IPS DF 4.7 (cell line): ENCODE measurements at regions not wholly inside any gene's neighbourhood (a gene's known extent, or its start where the extent isn't known, plus 50 kb on each side); places are given as distances from the start of the nearest gene placed in this dataset.

Experiments used
- DNase-seq: peaks from one replicate; pipeline ENCODE4 v3.0.0-alpha.2; 2013; ENCODE audit warnings: low spot score; ENCODE audit errors: extremely low read depth

DNA sequence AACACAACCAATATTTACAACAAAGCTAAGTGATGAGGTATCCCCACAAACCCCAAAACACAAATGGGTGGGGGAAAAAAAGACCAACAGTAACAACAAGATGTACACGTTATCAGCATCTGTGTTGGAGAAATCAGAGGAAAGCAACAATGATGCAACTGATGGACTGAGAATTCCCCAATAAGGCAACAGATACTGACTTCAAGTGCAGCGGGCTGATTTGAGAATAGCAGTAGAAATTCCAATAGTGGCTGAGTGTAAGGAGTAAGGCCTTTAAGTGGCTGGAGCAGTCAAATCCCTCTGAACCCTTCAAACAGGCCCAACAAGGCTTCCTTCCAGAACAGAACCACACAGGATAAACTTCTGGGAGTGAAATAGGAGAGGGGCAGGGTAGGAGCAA, 97.6 kb downstream of the TM2D1 start:
- DNase-seq, result no peak

GRCh38 chr1:61626816-61627215, 98.1 kb downstream of the TM2D1 start:
- DNase-seq, result no peak

DNA sequence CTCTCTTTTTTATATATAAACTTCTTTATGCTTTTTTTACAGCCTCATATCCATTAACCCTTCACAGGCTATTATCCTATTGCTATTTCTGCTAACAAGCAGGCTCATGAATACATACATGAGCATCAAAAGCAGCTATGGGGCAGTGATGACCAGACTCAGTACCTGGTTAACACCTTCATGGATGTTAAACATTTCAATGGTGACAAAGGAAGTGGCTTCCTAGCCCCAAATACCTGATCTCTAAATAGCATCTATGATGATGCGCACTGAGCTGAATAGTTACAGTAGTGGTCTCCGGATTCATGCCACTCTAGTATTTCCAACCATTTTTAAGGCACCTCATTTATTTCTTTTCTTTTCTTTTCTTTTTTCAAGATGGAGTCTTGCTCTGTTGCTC, 101.1 kb downstream of the TM2D1 start:
- DNase-seq, result no peak

- DNase-seq, result no peak
These were observed 104.4 kb downstream of the TM2D1 start for GRCh38 chr1:61620536-61620935.

DNA sequence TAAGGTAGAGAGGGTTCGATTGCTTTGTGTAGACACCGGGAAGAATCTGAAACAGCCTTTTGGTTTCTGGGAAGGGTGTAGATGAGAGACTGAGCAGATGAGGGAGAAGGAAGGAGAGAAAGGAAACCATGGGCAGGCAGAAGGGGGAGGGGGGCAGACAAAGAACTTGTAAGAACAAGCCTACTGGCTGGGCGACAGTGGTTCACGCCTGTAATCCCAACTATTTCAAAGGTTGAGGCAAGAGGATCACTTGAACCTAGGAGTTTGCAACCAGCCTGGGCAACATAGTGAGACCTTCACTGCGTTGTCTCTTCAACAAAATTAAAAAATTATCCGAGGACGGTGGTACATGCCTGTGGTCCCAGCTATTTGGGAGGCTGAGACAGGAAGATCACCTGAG, 106.2 kb downstream of the TM2D1 start:
- DNase-seq, result no peak

DNA sequence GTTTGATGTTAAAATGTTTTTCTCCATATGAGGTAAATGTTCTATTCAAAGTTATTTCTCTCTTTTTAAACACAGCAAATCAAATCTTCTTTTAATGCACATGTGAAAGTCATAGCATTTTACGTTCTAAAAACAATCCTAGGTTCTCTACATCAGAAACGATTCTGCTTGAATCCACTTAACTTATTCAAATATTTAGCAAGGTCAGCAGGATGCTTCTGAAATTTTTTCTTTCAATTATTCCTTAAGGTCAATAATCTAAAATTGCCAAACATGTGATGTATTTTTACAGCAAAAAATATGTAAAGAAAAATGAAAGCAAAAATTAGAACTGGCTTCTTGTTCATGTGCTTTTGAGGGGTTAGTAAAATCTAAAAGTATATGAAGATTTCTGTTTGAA, 106.7 kb downstream of the TM2D1 start:
- no peak for DNase-seq

DNA sequence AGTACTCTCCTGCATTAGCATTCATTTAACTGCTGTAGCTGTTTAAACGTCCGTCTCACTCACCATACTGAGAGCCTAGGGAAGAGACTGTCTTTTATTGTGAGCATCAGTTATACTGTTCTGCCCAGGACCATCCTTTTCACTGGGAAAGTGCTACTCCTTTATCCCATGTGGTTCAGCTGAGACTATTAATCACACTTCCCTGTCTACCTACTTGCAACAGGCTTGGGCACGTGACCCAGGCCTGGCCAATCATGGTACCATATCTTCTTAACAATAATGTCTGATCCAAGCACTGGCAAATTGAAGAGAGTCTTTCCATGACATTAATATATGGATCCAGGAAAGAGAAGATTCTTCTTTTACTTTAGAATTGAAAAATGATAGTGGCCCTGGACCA, 108.1 kb downstream of the TM2D1 start:
- no peak for DNase-seq

DNA sequence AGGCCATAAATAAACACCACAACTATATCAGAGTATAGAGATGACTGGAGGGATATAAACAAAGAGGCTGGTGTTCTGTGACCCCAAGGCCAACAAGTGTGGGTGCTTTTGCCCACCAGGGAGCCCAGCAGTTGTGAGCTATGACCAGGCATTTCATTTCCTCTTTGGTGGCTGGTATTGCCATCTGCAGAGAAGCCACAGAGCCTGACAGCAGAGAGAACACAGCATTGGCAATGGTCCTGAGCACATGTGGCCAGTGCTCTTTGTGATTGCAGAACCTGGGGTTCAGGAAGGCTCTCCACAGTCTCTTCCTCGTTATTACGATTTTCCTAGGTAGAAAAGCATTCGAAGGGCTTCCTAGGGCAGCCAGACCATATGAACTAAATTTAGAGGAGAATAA, 112.3 kb downstream of the TM2D1 start:
- DNase-seq, result no peak

GRCh38 chr1:61609040-61609439, 115.9 kb downstream of the TM2D1 start:
- no peak for DNase-seq

DNA sequence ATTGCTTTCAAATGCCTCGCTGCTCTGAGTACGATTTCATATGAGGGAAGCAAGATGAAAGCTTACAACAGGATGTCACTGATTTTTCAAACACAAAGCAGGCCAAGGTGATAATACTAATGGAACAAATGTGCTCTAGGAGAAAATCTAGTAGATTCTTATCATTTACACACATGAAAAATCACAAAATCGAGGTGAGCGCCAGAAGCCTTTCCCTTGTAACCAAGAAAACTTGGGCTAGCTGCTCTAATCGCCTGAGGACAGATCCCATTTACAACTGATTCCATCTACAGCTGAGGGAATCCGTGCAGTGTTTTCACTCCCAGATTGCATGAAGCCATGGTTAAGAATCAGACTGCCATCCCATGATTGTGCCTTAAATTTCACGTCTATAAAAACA, 117.5 kb downstream of the TM2D1 start:
- no peak for DNase-seq

- no peak for DNase-seq
These were observed 118.3 kb downstream of the TM2D1 start for GRCh38 chr1:61606448-61607312.

- DNase-seq, result no peak
These were observed 119.2 kb downstream of the TM2D1 start for GRCh38 chr1:61605607-61606321.

DNA sequence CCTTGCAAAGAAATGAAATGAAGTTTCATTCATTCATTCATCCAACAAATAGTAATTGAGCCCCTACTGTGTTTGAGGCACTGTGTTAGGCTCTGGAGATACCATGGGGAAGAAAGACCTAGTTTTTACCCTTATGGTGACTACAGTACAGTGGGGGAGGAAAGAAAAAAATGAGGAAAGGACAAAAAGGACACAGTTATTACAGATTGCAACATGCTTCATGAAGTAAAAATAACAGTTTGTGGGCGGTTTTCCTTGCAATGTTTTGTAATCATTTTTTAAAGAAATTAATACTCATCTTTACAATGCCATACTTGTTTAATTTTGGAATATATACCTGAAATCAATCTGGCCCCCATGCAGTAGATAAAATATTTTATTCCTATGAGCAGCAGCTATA, 120.3 kb downstream of the TM2D1 start:
- DNase-seq, result no peak

- DNase-seq, result no peak
These were observed 120.7 kb downstream of the TM2D1 start for GRCh38 chr1:61604261-61604660.

GRCh38 chr1:61602663-61603062, 122.3 kb downstream of the TM2D1 start:
- DNase-seq, result no peak

- no peak for DNase-seq
These were observed 127.3 kb downstream of the TM2D1 start for GRCh38 chr1:61597601-61598000.

DNA sequence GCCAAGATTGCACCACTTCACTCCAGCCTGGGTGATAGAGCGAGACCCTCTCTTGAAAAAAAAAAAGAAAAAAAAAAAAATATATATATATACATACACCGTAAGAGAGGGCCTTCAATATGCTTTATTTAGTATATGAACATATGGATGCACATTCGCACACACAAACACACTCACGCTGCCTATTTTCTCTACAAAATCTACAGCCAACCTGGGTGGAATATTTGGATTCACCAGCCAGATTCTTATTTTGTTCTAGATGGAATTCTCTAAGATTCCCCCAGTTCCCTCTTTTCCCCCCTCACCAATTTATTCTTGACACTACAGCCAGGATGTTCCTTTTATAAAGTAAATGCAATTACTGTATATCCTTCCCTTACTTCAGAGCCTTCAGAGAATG, 131.6 kb downstream of the TM2D1 start:
- DNase-seq, result no peak

GRCh38 chr1:61591351-61591750, 133.6 kb downstream of the TM2D1 start:
- no peak for DNase-seq

DNA sequence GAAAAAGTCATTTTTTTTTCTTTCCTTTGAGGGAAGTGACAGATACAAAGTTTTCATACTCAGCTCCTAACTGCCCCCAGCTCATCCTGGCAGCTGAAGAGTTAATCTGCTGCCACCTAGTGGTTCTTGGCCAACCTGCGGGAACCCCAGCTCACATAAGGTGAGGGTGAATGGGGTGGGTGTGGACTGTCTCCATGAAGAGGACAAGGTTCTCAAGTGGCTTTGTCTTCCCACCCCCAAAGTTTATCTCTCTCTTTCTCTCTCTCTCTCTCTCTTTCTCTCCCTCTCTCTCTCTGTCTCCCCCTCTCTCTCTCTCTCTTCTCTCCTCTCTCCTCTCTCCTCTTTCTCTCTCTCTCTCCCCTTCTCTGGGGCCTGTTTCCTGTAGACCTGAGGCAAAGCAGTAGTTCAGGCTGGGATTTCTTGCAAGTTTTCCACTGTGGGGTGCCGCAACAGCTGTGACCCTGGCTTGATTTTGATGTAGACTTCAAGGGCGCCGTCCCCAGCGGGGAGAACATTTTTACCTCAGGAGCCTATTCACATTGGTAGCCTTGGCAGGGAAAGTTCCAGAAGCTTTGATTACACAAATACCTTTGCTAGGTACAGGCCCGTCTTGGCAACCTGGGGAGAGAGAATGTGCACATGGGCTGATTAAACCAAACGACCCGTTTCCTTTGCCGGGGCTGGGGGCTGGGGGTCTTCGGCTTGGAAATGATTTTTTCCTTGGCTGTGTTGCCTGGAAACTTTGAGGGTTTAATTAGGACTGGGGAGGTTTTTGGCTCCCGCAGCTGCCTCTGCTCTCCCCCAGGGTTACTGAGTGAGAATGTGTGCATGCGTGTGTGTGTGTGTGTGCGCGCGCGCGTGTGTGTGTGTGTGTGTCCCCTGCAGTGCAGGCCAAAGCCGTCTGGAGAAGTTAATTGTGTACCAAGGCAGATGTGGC, 135.9 kb downstream of the TM2D1 start:
- DNase-seq, result peak; percentile 82

DNA sequence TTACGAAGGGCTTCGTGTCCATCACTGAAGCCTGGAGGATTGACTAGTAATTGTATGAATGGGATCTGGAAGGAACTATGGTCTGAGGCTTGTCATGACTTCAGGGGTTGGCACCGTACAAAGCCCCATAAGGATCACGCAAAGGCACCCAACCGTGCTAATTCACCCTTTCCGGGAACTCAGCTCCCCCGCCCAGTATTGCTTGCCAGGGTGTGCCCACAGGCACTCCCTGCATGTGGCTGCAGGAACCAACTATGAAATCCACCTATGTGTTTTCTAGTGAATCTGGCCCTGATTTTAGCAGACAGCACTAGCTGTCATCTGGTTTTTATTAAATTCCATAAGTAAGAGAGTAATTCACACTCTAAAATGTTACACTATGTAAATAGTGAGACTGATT, 139.2 kb downstream of the TM2D1 start:
- DNase-seq, result no peak

DNA sequence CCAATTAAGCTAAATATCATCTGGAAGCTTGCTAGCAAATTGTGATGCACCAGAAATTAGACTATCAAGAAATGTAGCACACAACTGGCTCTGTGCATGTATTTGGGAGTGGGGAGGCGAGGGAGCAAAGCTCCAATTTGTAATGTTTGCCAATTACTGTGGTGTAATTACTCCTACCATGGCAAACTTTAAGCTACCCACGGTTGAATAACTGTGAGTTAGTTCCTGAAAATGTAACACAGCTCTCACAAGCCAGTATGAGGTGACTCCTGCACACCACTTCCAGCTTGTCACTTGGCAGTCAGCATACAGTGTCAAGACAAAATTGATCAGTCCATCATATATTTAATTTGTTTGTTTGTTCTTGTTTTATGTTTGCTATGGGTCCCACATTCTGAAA, 141.2 kb downstream of the TM2D1 start:
- no peak for DNase-seq

DNA sequence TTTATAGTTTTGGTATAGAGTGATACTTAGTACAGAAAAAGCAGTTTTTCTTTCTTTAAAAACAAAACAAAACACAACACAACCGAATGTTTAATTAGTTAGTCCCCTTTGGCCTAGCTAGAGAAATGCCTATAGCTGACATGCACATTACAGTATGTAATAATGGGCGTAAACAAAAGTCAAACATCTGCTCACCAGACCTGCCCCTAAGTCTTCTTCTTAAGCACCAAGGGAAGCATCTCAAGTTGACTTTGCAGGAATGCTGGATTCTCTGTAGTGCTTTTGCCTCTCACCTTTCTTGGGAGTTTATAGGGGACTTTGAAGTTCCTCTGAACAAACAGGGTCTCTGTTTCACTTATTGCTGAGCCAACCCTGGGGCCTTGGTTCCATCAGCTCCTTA, 143.7 kb downstream of the TM2D1 start:
- DNase-seq, result no peak
